ENCODE measurements at regions not wholly inside any gene's neighbourhood (a gene's known extent, or its start where the extent isn't known, plus 50 kb on each side); places are given as distances from the start of the nearest gene placed in this dataset.
"Not testable (repeated sequence)": the region's sequence is repeated elsewhere in the genome, so short reads cannot be mapped to it uniquely, and the experiment has no call there.

DNA sequence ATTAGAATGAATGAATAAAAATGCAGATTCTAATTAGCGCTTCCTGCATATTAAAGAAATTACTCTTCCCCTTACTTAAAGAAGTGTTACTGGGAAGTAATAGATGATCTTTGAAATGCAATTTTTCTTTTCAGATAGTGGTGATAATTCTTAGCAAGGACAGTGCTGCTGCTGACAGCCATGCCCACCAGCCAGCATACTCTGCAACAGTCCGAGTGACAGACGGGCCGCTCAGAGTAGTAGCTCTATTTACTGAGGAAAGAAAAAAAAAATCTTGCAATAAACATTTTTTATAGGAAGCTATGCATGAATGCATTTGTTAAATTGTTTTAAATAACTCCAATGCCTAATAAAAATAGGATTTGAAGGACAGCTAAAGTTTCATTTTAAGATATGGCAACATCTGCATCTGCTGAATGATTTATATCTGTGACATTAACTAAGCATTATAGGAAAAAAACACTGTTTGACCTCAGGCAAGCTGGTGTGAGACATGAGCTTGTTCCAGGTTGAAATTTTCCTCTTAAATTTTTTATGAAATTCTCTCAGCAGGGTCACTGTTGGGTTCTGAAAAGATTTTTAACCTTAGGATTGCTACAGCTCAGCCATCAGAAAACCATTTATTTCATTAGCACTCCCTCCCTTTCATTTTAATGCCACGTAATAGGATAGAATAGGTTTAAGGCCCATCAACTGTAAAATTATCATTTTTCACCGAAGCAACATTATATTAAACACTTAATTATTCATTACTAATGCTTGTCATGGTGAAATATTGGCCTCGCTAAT is 393.8 kb downstream of the DCDC2C start:
- Histone ChIP-seq H3K9me3 (ENCODE audit: insufficient read depth, low read depth, low read length) (no peaks in the 10 kb centered on the region), H3K4me3 (ENCODE audit: low read length) (no peak overlapping the region), H3K27ac (ENCODE audit: low read depth, low read length) (no peak overlapping the region), H3K9ac (ENCODE audit: low read depth, low read length) (no peak overlapping the region), H3K4me1 (ENCODE audit: insufficient read depth, low read length) (peaks cover 11% of the 10 kb centered on the region; the same call in 1 of the 2 replicates), H3K36me3 (ENCODE audit: insufficient read depth, low read length) (no peaks in the 10 kb centered on the region), H3K27me3 (ENCODE audit: insufficient read depth, low read length) (no peaks in the 10 kb centered on the region)
- WGBS, result 73% methylated on average over 5 of the region's 7 CpGs

DNA sequence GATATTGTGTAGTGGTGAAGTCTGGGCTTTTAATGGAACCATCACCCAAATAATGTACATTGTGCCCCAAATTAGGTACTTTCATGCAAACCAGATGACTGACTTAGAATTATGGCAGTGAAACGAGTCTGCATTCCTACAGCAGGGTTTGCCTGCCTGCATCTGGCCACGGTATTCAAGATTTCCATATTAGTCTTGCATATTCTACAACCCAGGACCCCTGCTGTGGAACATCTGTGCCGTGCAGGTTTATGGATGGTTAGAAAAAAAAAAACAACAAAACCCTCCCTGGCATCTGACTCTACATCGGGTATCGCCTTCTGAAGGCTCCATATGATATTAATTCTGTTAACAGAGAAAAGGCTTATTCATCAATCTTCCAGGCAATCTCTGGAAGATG is 394.8 kb downstream of the DCDC2C start:
- no peak overlapping the region for H3K9ac ChIP-seq (ENCODE audit: low read depth, low read length)
- peaks cover 11% of the 10 kb centered on the region; the same call in 1 of the 2 replicates for H3K4me1 ChIP-seq (ENCODE audit: insufficient read depth, low read length)
- 87% methylated on average over 5 of the region's 5 CpGs for WGBS
- H3K9me3 ChIP-seq (ENCODE audit: insufficient read depth, low read depth, low read length), result no peaks in the 10 kb centered on the region
- no peak overlapping the region for H3K27ac ChIP-seq (ENCODE audit: low read depth, low read length)
- no peaks in the 10 kb centered on the region for H3K36me3 ChIP-seq (ENCODE audit: insufficient read depth, low read length)
- H3K4me3 ChIP-seq (ENCODE audit: low read length), result no peak overlapping the region
- no peaks in the 10 kb centered on the region for H3K27me3 ChIP-seq (ENCODE audit: insufficient read depth, low read length)

DNA sequence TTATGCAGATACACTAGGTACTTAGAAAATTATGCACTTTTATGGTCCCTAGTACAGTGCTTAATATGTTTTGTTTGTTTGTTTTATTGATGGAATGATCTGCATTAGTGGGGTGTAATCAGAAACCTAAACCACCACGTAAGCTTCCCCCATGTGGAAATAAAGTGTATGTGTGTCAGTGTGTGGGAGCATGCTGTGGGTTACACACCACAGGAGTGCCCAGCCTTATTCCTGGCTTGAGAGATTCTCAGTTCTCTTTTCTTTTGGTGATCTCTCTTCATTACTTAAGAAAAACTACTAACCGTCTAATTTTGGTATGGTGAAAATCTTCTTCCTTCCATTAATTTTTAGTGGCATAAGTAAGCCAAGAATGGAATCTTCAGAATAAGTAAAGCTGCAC is 398.6 kb downstream of the DCDC2C start:
- Histone ChIP-seq H3K36me3 (ENCODE audit: insufficient read depth, low read length) (no peaks in the 10 kb centered on the region), H3K27me3 (ENCODE audit: insufficient read depth, low read length) (no peaks in the 10 kb centered on the region), H3K4me3 (ENCODE audit: low read length) (no peak overlapping the region), H3K9me3 (ENCODE audit: insufficient read depth, low read depth, low read length) (no peaks in the 10 kb centered on the region), H3K9ac (ENCODE audit: low read depth, low read length) (no peak overlapping the region), H3K27ac (ENCODE audit: low read depth, low read length) (no peak overlapping the region), H3K4me1 (ENCODE audit: insufficient read depth, low read length) (peaks cover 8% of the 10 kb centered on the region; the same call in 1 of the 2 replicates)
- 100% methylated on average over 1 of the region's 2 CpGs for WGBS

DNA sequence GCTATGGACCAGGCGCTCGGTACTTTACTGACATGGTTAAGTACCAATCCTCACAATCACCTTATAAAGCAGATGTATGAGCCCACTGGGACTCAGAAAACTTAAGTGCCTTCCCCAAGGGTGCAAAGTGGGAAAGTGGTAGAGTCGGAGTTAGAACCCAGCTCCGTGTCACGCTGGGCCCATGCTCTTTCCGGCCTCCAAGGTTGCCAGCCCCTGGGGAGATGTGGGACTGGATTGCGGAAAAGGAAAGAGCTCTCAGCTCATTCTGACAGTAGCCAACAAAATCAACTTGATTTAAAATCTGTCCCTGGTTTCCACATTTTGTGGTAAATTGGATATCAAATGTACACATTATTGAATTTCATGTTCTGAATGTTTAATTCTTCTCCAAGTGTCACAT is 403.8 kb downstream of the DCDC2C start:
- H3K27me3 ChIP-seq (ENCODE audit: insufficient read depth, low read length), result no peaks in the 10 kb centered on the region
- H3K36me3 ChIP-seq (ENCODE audit: insufficient read depth, low read length), result no peaks in the 10 kb centered on the region
- no peaks in the 10 kb centered on the region for H3K9me3 ChIP-seq (ENCODE audit: insufficient read depth, low read depth, low read length)
- 94% methylated on average over 6 of the region's 7 CpGs for WGBS
- no peak overlapping the region for H3K27ac ChIP-seq (ENCODE audit: low read depth, low read length)
- no peak overlapping the region for H3K4me3 ChIP-seq (ENCODE audit: low read length)
- H3K9ac ChIP-seq (ENCODE audit: low read depth, low read length), result no peak overlapping the region
- no peaks in the 10 kb centered on the region for H3K4me1 ChIP-seq (ENCODE audit: insufficient read depth, low read length)

DNA sequence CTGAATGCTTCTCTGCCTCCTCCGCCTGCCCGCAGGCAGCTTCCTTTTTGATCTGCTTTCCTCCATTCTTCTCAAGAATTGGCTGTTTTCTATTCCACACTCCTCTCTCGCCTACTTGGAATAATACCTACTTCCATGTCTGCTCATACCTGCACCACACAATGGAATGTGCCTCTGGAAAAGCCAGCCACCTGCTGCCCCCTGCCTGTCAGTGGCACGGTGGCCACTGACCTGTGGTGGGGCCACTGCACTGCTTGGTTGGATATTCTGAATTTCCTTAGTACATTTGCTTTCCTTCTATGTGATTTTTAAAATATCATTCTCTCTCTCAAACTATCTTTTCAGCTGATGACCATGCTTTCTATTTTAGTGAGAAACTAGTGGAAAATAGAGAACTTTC is 406.9 kb downstream of the DCDC2C start:
- no peak overlapping the region for H3K4me3 ChIP-seq (ENCODE audit: low read length)
- H3K9ac ChIP-seq (ENCODE audit: low read depth, low read length), result no peak overlapping the region
- no peaks in the 10 kb centered on the region for H3K36me3 ChIP-seq (ENCODE audit: insufficient read depth, low read length)
- 95% methylated on average over 4 of the region's 4 CpGs for WGBS
- H3K9me3 ChIP-seq (ENCODE audit: insufficient read depth, low read depth, low read length), result no peaks in the 10 kb centered on the region
- H3K4me1 ChIP-seq (ENCODE audit: insufficient read depth, low read length), result no peaks in the 10 kb centered on the region
- H3K27me3 ChIP-seq (ENCODE audit: insufficient read depth, low read length), result no peaks in the 10 kb centered on the region
- no peak overlapping the region for H3K27ac ChIP-seq (ENCODE audit: low read depth, low read length)

DNA sequence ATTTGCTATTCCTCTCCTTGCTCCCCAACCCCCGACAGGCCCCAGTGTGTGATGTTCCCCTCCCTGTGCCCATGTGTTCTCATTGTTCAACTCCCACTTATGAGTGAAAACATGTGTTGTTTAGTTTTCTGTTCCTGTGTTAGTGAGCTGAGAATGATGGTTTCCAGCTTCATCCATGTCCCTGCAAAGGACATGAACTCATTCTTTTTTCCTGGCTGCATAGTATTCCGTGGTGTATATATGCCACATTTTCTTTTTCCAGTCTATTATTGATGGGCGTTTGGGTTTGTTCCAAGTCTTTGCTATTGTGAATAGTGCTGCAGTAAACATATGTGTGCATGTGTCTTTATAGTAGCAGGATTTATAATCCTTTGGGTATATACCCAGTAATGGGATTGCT is 412.1 kb downstream of the DCDC2C start:
- WGBS, result 96% methylated on average over 3 of the region's 3 CpGs
- not testable (repeated sequence) for H3K27me3 ChIP-seq (ENCODE audit: insufficient read depth, low read length); H3K27ac ChIP-seq (ENCODE audit: low read depth, low read length); H3K36me3 ChIP-seq (ENCODE audit: insufficient read depth, low read length); H3K4me1 ChIP-seq (ENCODE audit: insufficient read depth, low read length); H3K9me3 ChIP-seq (ENCODE audit: insufficient read depth, low read depth, low read length); H3K9ac ChIP-seq (ENCODE audit: low read depth, low read length); H3K4me3 ChIP-seq (ENCODE audit: low read length)

DNA sequence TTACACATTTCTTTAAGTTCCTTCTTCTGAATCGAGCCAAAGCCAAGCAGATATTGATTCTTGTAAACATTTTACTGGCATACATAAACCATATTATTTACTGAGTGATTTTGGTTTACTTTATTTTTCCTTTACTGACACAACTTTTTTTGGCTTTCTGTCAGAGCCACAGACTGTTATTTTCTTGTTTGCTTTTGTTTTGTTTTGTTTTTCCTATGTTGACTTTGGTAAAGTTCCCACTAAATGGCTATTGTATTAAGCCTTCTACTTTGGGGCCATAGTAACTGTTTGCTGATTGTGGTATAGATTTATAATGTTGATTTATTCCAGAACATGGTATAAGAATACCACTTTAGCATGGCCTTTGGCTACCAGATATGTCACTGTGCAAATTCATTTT is 419.4 kb downstream of the DCDC2C start:
- no peak overlapping the region for H3K9ac ChIP-seq (ENCODE audit: low read depth, low read length)
- H3K9me3 ChIP-seq (ENCODE audit: insufficient read depth, low read depth, low read length), result no peaks in the 10 kb centered on the region
- no peak overlapping the region for H3K4me3 ChIP-seq (ENCODE audit: low read length)
- H3K36me3 ChIP-seq (ENCODE audit: insufficient read depth, low read length), result no peaks in the 10 kb centered on the region
- no peaks in the 10 kb centered on the region for H3K4me1 ChIP-seq (ENCODE audit: insufficient read depth, low read length)
- 100% methylated on average over 1 of the region's 1 CpG for WGBS
- no peaks in the 10 kb centered on the region for H3K27me3 ChIP-seq (ENCODE audit: insufficient read depth, low read length)
- H3K27ac ChIP-seq (ENCODE audit: low read depth, low read length), result no peak overlapping the region

DNA sequence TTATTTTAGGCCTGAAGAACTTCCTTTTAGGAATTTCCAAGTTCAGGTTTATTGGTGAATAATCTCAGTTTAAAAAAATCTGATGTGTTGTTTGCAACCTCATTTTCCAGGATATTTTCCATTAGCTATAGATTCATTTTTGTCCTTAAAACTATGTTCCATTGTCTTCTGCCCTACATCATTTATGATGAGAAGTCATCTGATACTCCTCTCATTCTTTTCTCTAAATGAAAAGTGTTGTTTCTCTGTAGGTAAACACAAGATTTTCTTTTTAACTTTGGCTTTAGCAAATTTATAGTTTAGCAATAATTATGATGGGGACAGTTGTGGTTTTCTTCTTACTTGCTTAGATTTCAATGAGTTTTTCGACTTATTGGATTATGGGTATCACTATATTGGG is 427.3 kb downstream of the DCDC2C start:
- Histone ChIP-seq H3K27ac (ENCODE audit: low read depth, low read length) (no peak overlapping the region), H3K27me3 (ENCODE audit: insufficient read depth, low read length) (no peaks in the 10 kb centered on the region)
- no CpG with 5 or more reads among the region's 1 CpG for WGBS

DNA sequence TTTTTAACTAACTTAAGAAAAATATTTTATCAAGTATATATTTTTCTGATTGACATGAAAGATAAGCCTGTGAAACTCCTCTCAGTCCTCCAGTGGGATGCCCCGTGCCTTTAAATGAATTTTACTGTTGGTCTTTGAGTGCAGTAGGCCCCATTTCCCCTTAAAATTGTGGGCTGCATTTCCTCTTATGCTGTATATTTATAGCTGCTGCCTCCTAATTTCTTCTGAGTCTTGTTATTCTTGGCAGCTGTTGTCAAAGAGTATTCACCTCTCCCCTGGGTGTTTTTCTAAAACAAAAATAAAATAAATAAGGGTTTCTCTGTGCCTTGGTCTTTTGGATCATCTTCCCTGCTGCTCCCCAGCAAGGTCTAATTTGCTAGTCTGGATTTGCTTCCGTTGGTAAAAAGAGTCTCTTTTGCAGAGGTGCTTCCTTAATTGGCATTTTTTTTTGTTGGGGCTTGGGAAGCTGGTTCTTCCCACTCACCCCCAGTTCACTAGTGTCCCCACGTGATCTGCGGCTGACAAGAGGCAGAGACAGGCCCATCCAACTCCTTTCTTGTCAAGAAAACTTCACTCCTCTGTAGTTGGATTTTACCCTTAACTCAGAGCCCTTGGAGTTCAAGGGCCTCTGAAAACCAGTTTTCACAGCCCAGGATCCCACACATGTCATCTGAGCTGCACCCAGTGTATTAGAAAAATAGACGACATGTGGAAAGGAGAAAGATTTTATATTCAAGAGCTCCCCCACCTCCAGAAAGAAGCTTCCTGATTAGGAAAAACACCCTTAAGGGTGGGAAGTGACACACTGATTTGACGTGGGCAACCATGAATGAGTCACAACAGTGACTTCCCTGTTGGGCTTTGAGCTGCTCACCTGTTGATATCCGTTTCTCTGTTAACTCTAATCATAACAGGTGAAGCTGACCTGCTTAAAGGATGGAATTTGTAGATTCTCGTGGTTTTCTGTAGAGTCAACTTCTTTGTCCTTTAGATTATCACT is 431.5 kb downstream of the DCDC2C start:
- peaks cover 16% of the 10 kb centered on the region for H3K9me3 ChIP-seq (ENCODE audit: insufficient read depth, low read depth, low read length)
- no peak overlapping the region for H3K27ac ChIP-seq (ENCODE audit: low read depth, low read length)
- no peak overlapping the region for H3K4me3 ChIP-seq (ENCODE audit: low read length)
- H3K36me3 ChIP-seq (ENCODE audit: insufficient read depth, low read length), result no peaks in the 10 kb centered on the region
- H3K9ac ChIP-seq (ENCODE audit: low read depth, low read length), result no peak overlapping the region
- no peaks in the 10 kb centered on the region for H3K27me3 ChIP-seq (ENCODE audit: insufficient read depth, low read length)
- 92% methylated on average over 7 of the region's 8 CpGs for WGBS
- no peaks in the 10 kb centered on the region for H3K4me1 ChIP-seq (ENCODE audit: insufficient read depth, low read length)

More for the DNA sequence above, 427.3 kb downstream of the DCDC2C start:
- Histone ChIP-seq H3K9ac (ENCODE audit: low read depth, low read length) (no peak overlapping the region), H3K9me3 (ENCODE audit: insufficient read depth, low read depth, low read length) (peaks cover 21% of the 10 kb centered on the region), H3K36me3 (ENCODE audit: insufficient read depth, low read length) (no peaks in the 10 kb centered on the region), H3K4me3 (ENCODE audit: low read length) (no peak overlapping the region), H3K4me1 (ENCODE audit: insufficient read depth, low read length) (no peaks in the 10 kb centered on the region)

DNA sequence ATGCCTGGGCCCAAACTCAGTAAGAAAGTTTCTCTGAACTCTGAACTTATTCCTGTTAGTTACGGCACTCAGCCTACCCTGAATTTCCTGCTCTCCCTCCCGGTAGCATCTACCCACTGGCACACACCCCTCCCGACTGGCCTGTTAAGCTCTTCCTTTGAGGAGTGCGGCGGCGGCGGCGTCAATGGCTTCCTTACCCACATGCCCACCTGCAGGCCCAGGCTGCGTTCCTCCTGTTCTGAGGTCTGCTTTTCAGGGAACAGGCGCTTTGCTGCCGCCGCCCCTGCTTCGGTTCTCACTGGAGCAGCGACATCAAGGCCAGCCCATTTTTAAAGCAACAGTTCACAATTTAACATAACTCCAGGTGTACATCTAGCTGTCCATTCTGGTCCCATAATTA is 432.4 kb downstream of the DCDC2C start:
- no peak overlapping the region for H3K9ac ChIP-seq (ENCODE audit: low read depth, low read length)
- H3K27me3 ChIP-seq (ENCODE audit: insufficient read depth, low read length), result no peaks in the 10 kb centered on the region
- H3K36me3 ChIP-seq (ENCODE audit: insufficient read depth, low read length), result no peaks in the 10 kb centered on the region
- 96% methylated on average over 14 of the region's 14 CpGs for WGBS
- no peak overlapping the region for H3K27ac ChIP-seq (ENCODE audit: low read depth, low read length)
- H3K9me3 ChIP-seq (ENCODE audit: insufficient read depth, low read depth, low read length), result peaks cover 7% of the 10 kb centered on the region
- no peak overlapping the region for H3K4me3 ChIP-seq (ENCODE audit: low read length)
- no peaks in the 10 kb centered on the region for H3K4me1 ChIP-seq (ENCODE audit: insufficient read depth, low read length)

DNA sequence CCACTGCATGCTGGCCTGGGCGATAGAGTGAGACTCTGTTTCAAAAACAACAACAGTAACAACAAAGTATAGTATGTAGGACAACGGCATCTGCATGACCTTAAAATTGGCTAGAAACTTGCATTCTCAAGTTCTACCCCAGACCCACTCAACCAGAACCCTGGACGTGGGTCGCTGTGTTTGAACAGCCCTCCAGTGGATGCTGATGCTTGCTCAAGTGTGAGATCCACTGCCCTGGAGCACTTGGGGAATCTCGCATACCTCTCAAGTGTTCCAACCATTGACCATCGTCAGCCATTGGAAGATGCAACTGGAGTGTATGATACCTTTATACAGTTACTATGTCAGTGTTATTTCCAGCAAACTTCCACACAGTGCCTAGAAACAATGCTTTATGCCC is 435.9 kb downstream of the DCDC2C start:
- Histone ChIP-seq H3K4me1 (ENCODE audit: insufficient read depth, low read length) (no peaks in the 10 kb centered on the region), H3K4me3 (ENCODE audit: low read length) (no peak overlapping the region), H3K9me3 (ENCODE audit: insufficient read depth, low read depth, low read length) (no peaks in the 10 kb centered on the region), H3K9ac (ENCODE audit: low read depth, low read length) (no peak overlapping the region), H3K36me3 (ENCODE audit: insufficient read depth, low read length) (no peaks in the 10 kb centered on the region), H3K27ac (ENCODE audit: low read depth, low read length) (no peak overlapping the region), H3K27me3 (ENCODE audit: insufficient read depth, low read length) (no peaks in the 10 kb centered on the region)
- 81% methylated on average over 6 of the region's 6 CpGs for WGBS

Data from HUES64 (cell line).